ENCODE measurements at regions not wholly inside any gene's neighbourhood (a gene's known extent, or its start where the extent isn't known, plus 50 kb on each side); places are given as distances from the start of the nearest gene placed in this dataset.

DNA sequence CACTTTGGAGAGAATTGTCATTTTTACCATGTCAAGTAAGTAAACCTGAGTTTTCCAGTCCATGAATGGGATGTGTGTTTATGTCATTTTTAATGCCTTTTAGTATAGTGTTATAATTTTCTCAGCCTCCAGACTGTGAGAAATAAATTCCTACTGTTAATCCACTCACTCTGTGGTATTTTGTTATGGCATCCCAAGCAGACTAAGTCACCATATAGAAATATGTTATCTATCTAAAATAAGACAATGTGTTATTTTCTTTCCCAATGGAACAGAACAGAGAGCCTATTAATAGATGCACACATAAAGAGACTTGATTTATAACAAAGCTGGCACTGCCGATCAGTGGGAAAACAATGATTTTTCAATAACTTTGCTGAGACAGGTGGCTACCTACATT, 70.2 kb upstream of the SLC4A11 start:
- no peak for DNase-seq (ENCODE audit: low read depth)

DNA sequence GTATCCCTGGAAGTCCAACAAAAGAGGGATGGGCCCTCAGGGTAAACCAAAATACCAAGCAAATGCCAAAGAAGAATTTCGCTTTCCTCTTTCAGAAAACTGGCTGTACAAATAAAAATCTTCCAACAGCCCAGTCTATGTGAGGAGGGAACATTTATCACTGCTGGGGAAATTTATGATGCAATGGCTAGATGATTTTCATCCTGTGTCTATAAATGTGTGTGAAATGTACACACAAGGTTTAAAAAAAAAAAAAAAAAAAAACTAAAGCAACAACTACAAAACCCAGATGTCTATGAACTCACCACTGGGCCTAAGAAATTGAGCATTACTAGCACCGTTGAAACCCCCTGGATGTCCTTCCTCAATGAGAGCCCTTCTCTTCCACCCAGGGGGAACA, 68.7 kb upstream of the SLC4A11 start:
- DNase-seq (ENCODE audit: low read depth): no peak

- DNase-seq (ENCODE audit: low read depth): no peak
Measured at GRCh38 chr20:3307078-3307477, 68.1 kb upstream of the SLC4A11 start.

DNA sequence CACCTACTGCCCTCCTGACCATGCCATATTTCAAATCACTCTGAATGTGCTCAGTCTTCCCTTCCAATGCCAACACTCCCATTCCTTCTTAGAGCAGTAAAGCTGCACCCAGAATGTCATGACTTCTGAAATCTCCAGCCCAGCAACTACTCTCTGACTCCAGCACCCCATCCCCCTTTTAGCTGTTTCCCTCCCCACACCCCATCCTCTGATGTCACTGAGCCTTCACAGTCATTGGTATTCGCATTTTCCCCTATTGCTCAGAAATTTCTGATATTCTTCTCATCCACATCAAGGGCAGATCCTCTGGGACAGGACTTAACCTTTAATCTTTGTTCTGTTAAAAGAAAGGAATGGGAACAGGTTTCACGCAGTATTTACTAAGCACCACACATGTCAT, 67.1 kb upstream of the SLC4A11 start:
- no peak for DNase-seq (ENCODE audit: low read depth)

GRCh38 chr20:3304456-3304855, 65.5 kb upstream of the SLC4A11 start:
- DNase-seq (ENCODE audit: low read depth): no peak

DNA sequence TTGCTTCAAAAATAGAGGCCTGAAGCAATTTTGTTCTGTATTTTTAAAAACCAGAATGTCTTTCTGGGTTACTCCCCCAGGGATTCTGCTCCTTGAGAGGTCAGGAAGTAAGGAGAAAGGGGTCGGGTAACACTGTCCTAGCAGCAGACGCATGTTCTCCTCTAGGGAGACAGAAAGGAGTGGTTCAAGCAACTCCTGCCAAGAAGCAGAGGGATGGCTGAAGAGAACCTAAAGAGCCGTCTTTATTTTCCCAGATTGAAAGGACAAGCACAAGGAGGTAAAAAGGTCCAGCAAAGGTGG, 58.0 kb upstream of the SLC4A11 start:
- DNase-seq (ENCODE audit: low read depth): no peak

GRCh38 chr20:3296261-3297078, 57.5 kb upstream of the SLC4A11 start:
- DNase-seq (ENCODE audit: low read depth): no peak

Measured in LHCN-M2 (cell line).